Left lung (tissue), 4 donors: ENCODE measurements at regions not wholly inside any gene's neighbourhood (a gene's known extent, or its start where the extent isn't known, plus 50 kb on each side); places are given as distances from the start of the nearest gene placed in this dataset.

Experiments used
- ATAC-seq: fragments of 200-7000 bp; cut with Tn5 transposase; one replicate; pipeline ENCODE4 v1.9.1; 2020; ENCODE audit warnings: moderate library complexity
- DNase-seq, 4 donors: peaks; one replicate each; pipeline ENCODE4 v3.0.0-alpha.2; 2013 to 2020
- H3K27ac ChIP-seq, 2 donors: fragments of 200-600 bp; sonication (generic) in 1 of 2; one replicate each; pipeline versions ENCODE4 v1.5.0 to v1.8.0; 2020 to 2021
- H3K27me3 ChIP-seq, 2 donors: fragments of 200-600 bp; sonication (generic) in 1 of 2; one replicate each; pipeline versions ENCODE4 v1.5.0 to v1.8.0; 2020 to 2021
- H3K36me3 ChIP-seq, 2 donors: fragments of 200-600 bp; sonication (generic) in 1 of 2; one replicate each; pipeline versions ENCODE4 v1.5.0 to v1.8.0; 2020 to 2021
- H3K4me1 ChIP-seq, 2 donors: fragments of 200-600 bp; one replicate each; pipeline ENCODE4 v1.8.0; 2021
- H3K4me3 ChIP-seq, 2 donors: fragments of 200-600 bp; sonication (generic) in 1 of 2; one replicate each; pipeline versions ENCODE4 v1.5.0 to v1.8.0; 2020 to 2021; ENCODE audit warnings: mild to moderate bottlenecking in 1 of 2
- H3K9me3 ChIP-seq, 2 donors: fragments of 200-600 bp; sonication (generic) in 1 of 2; one replicate each; pipeline versions ENCODE4 v1.5.0 to v1.8.0; 2020 to 2021
- intact Hi-C, 2 donors: fragments of 100-400 bp; cut with DNase I; formaldehyde crosslinking; loops; one replicate each; pipeline versions ENCODE4 v1.11.2 to v1.14.2; 2022
- TF ChIP-seq, protein P1 (sequence below), 2 donors: fragments of 200-600 bp; sonication (generic) in 1 of 2; IDR thresholded peaks; one replicate each; pipeline versions ENCODE4 v1.5.0 to v1.8.0; 2021; ENCODE audit warnings: antibody characterized with exemption in 2 of 2
- donor health status: DM: no; HTN: yes; CAD: no.
- donor health status: DM: no; HTN: no; CAD: no.

DNA sequence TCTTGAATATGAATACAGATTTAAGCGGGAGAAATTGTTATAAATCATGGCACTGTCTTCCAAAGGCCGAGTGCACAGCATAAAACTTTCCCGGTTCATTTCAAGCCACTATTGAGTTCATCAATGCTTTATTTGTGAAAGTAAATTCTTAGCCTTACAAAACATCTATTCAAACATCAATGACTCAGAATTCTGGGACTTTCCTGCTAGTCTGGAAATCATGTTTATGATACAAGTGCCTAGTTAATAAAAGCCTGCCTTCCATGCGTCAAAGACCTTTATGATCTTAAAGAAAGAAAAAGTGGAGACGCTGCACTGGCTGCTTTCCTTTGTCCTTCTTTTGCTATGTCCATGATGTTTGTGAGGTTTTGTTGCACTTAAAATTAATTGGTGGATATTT, 137.7 kb downstream of the SETD4 start:
- H3K36me3 ChIP-seq = no peaks in the 10 kb centered on the region

DNA sequence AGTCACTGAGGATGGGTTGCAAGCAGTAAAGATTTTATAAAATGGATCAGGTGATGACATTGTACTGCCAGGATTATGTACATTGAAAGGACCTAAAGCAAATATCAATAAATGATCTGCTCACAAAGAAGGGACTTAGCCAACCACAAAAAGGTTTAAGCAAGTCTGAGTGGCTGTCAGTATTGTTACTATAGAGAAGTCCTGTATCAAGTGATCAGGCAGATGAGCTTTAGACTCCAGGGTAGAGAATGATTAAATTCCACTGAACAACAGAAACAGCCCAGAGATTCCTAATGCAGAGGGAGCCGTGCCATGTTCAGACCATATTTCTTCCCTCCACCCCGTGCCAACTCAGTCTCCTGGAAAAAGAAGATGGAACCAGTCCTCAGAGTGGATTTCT, 138.9 kb downstream of the SETD4 start:
- no peak for ATAC-seq
- H3K36me3 ChIP-seq = no peaks in the 10 kb centered on the region
- DNase-seq = no peak
- H3K27me3 ChIP-seq = no peaks in the 10 kb centered on the region
- TF ChIP-seq, protein P1, sequence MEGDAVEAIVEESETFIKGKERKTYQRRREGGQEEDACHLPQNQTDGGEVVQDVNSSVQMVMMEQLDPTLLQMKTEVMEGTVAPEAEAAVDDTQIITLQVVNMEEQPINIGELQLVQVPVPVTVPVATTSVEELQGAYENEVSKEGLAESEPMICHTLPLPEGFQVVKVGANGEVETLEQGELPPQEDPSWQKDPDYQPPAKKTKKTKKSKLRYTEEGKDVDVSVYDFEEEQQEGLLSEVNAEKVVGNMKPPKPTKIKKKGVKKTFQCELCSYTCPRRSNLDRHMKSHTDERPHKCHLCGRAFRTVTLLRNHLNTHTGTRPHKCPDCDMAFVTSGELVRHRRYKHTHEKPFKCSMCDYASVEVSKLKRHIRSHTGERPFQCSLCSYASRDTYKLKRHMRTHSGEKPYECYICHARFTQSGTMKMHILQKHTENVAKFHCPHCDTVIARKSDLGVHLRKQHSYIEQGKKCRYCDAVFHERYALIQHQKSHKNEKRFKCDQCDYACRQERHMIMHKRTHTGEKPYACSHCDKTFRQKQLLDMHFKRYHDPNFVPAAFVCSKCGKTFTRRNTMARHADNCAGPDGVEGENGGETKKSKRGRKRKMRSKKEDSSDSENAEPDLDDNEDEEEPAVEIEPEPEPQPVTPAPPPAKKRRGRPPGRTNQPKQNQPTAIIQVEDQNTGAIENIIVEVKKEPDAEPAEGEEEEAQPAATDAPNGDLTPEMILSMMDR (IDR thresholded peaks at IDR 0.05) = no peak
- no peak overlapping the region for H3K4me3 ChIP-seq
- no peak overlapping the region for H3K27ac ChIP-seq
- intact Hi-C loops = no loop called here
- peaks cover 0 to 12% of the 10 kb centered on the region in 2 donors for H3K4me1 ChIP-seq
- H3K9me3 ChIP-seq = peaks cover 0 to 2% of the 10 kb centered on the region in 2 donors

More for the DNA sequence above, 137.7 kb downstream of the SETD4 start:
- intact Hi-C loops = no loop called here
- peaks cover 0 to 12% of the 10 kb centered on the region in 2 donors for H3K4me1 ChIP-seq
- no peak overlapping the region for H3K27ac ChIP-seq
- H3K9me3 ChIP-seq = peaks cover 0 to 2% of the 10 kb centered on the region in 2 donors
- no peak overlapping the region for H3K4me3 ChIP-seq
- DNase-seq (no peak), ATAC-seq (no peak)
- no peaks in the 10 kb centered on the region for H3K27me3 ChIP-seq
- TF ChIP-seq, protein P1 (IDR thresholded peaks at IDR 0.05) = no peak

DNA sequence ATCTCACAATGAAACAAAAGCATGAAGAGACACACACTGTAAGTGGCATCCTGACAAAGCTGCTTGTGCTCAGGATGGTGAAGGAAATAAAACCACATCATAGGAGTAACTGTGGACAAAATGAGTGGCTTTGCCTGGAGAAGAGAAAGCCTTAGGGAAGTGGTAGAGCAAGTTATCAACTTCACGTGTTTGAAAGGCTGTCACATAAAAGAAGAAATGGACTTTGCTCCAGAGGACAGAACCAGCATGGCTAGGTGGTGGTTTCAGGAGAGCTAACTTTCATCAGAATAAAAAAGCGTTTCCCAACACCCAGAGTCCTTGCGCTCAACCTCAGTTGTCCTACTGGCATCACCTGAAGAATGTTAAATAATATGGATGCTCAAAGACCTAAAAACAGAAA, 139.9 kb downstream of the SETD4 start:
- no peak overlapping the region for H3K27ac ChIP-seq
- ATAC-seq (no peak), DNase-seq (no peak)
- no peaks in the 10 kb centered on the region for H3K36me3 ChIP-seq
- H3K4me1 ChIP-seq = peaks cover 0 to 9% of the 10 kb centered on the region in 2 donors
- TF ChIP-seq, protein P1 (IDR thresholded peaks at IDR 0.05) = no peak
- H3K9me3 ChIP-seq = peaks cover 0 to 2% of the 10 kb centered on the region in 2 donors
- no peak overlapping the region for H3K4me3 ChIP-seq
- no peaks in the 10 kb centered on the region for H3K27me3 ChIP-seq
- intact Hi-C loops = no loop called here

DNA sequence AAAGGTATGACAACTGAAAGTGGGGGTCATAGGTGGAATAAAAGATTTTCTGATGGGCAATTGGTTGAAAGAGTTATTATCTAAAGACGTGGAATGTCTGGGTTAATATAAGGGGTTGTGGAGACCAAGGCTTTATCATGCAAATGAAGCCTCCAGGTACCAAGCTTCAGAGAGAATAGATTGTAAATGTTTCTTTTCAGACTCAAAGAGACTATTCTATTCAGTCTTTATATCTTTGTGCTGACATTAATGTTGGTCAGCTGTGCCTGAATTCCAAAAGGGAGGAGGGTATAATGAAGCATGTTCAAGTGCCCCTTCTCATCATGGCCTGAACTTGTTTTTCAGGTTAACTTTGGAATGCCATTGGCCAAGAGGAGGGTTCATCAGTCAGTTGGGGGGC, 145.3 kb downstream of the SETD4 start:
- no peaks in the 10 kb centered on the region for H3K4me1 ChIP-seq

DNA sequence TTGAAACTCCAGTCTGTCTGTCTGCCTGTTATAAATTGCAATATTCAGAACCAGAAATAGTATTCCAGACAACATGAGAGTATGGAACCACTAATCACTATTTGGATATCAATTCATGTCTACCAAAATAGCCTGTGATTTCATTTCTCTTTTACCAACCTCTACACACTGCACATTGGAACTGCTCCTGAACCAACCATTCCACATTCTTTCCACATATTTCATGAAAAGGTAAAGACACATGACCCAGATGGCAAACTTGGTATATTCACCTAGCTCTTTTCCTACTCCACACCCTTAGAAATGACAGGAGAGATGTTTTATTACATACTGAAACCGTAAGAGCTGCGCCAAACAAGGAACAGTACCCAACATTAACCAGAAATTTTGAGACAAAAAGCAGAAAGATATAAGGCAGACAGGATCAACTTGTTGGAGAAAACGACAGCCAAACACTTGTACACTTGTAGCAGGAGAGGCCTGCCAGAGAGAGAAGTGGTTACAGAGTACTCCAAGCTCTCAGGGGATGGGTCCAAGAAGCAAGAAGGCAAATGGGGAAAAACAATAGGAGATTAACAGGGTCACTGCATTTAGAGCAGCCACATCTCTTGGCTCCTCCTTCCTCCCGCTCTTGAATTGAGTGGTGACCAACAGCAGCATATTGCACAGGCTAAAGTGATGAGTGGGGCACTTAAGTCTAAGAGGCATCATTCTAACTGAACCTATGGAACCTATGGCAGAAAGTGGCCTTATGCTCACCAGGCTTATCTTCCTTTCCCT, 148.7 kb downstream of the SETD4 start:
- no peaks in the 10 kb centered on the region for H3K36me3 ChIP-seq
- H3K4me3 ChIP-seq = no peak overlapping the region
- no peaks in the 10 kb centered on the region for H3K27me3 ChIP-seq
- TF ChIP-seq, protein P1 (IDR thresholded peaks at IDR 0.05) = no peak
- intact Hi-C loops = no loop called here
- no peaks in the 10 kb centered on the region for H3K9me3 ChIP-seq
- ATAC-seq = peak; percentile 88
- no peak overlapping the region for H3K27ac ChIP-seq
- no peaks in the 10 kb centered on the region for H3K4me1 ChIP-seq
- DNase-seq = peak in 1 of 4 donors; percentile 16

More for the DNA sequence above, 145.3 kb downstream of the SETD4 start:
- Histone ChIP-seq H3K9me3 (peaks cover 0 to 2% of the 10 kb centered on the region in 2 donors), H3K4me3 (no peak overlapping the region), H3K36me3 (no peaks in the 10 kb centered on the region), H3K27me3 (no peaks in the 10 kb centered on the region), H3K27ac (no peak overlapping the region)
- intact Hi-C loops = no loop called here
- ATAC-seq (no peak), DNase-seq (no peak)
- TF ChIP-seq, protein P1 (IDR thresholded peaks at IDR 0.05) = no peak
